ENCODE measurements at regions not wholly inside any gene's neighbourhood (a gene's known extent, or its start where the extent isn't known, plus 50 kb on each side); places are given as distances from the start of the nearest gene placed in this dataset.
A peak's percentile ranks its signal among the peaks of the same experiment; 100 is the strongest.

DNA sequence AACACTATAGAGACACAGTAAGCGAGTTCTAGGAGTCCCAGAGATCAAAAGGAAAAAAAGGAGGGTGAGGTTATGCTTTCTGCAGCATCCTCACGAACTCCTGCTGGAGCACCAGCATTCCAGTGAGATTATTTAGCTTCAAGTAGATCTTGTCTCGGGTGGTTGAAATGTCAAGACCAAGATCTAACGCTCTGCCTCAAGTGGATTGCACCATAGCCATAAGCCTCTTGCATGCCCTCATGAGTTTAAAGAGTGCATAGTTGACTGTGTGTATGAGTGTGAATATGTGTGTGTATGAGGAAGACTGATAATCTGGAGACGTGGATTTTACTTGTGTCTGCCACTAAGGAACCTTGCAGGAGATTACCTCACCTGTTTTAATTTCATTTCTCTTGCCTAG is 335.3 kb upstream of the ADAMTSL1 start:
- no peaks in the 10 kb centered on the region for H3K27me3 ChIP-seq
- TF ChIP-seq, protein P1, sequence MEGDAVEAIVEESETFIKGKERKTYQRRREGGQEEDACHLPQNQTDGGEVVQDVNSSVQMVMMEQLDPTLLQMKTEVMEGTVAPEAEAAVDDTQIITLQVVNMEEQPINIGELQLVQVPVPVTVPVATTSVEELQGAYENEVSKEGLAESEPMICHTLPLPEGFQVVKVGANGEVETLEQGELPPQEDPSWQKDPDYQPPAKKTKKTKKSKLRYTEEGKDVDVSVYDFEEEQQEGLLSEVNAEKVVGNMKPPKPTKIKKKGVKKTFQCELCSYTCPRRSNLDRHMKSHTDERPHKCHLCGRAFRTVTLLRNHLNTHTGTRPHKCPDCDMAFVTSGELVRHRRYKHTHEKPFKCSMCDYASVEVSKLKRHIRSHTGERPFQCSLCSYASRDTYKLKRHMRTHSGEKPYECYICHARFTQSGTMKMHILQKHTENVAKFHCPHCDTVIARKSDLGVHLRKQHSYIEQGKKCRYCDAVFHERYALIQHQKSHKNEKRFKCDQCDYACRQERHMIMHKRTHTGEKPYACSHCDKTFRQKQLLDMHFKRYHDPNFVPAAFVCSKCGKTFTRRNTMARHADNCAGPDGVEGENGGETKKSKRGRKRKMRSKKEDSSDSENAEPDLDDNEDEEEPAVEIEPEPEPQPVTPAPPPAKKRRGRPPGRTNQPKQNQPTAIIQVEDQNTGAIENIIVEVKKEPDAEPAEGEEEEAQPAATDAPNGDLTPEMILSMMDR (IDR thresholded peaks at IDR 0.05) = no peak
- no peak overlapping the region for H3K4me3 ChIP-seq
- no peaks in the 10 kb centered on the region for H3K36me3 ChIP-seq
- DNase-seq = peak in 1 of 4 donors; percentile 21
- H3K9me3 ChIP-seq = no peaks in the 10 kb centered on the region
- intact Hi-C loops (cut with DNase I) = no loop called here
- peak; percentile 92 for ATAC-seq
- H3K27ac ChIP-seq = no peak overlapping the region
- no peaks in the 10 kb centered on the region for H3K4me1 ChIP-seq

DNA sequence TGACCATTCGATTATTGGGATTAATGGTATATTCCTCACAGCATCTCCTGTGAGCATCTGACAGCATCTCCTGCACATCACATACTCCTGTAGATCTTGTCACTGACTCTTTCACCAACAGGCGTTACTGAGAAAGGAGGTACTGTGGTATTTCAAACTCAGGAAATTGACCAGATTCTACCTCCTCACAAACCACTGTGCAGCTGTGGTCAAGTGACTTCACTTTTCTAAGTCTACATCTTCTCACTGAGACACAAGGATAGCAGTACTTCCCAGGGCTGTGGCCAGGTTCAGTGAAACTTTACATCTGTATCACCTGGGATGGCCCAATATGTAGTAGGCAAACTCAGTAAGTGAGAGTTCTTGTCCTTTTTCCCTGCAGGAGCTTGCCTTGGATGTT is 332.3 kb upstream of the ADAMTSL1 start:
- Histone ChIP-seq H3K27me3 (no peaks in the 10 kb centered on the region), H3K36me3 (no peaks in the 10 kb centered on the region), H3K4me1 (no peaks in the 10 kb centered on the region), H3K27ac (no peak overlapping the region), H3K4me3 (no peak overlapping the region), H3K9me3 (no peaks in the 10 kb centered on the region)
- no peak for ATAC-seq
- intact Hi-C loops (cut with DNase I) = loop anchor here in 1 of 2 donors (10.0 kb wide), 1 partner anchor 57 kb away; no protein-coding TSS in a partner anchor
- TF ChIP-seq, protein P1 (IDR thresholded peaks at IDR 0.05) = no peak
- DNase-seq = no peak

DNA sequence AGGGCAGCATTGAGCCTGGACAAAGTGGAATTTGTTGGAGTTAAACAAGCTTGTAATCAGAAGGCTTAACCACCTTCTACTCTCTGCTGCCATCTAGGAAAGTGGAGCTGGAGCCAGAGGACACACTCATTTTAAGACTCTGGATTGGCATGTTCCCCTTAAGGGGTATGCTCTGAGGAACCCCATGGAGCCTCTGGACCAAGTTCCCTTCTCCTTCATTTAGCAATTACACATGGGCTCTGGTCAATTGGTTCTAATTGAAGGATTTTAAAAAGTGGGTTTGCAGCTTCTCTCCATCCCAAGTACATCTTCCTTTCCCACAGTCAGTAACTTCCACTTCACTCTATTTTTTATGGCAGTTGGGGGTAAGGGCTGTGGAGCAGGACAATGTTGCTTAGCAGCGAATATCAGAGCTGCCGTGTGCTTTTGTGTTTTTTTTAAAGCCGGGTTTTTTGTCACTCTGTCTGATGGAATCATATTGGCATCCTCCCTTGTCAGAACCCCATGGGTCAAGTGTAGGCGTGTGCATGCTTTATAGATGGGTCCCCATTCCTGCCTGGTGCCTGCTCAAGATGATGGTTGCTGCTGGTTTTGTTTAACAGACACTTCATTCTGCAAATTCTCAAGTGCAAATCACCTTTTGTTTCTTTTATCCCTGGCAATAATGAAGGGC is 330.7 kb upstream of the ADAMTSL1 start:
- TF ChIP-seq, protein P1 (IDR thresholded peaks at IDR 0.05) = no peak
- ATAC-seq (no peak), DNase-seq (peak in 1 of 4 donors; percentile 8)
- intact Hi-C loops (cut with DNase I) = loop anchor here in 1 of 2 donors (10.0 kb wide), 1 partner anchor 58 kb away; no protein-coding TSS in a partner anchor
- Histone ChIP-seq H3K4me3 (no peak overlapping the region), H3K27me3 (no peaks in the 10 kb centered on the region), H3K27ac (no peak overlapping the region), H3K9me3 (no peaks in the 10 kb centered on the region), H3K36me3 (no peaks in the 10 kb centered on the region), H3K4me1 (no peaks in the 10 kb centered on the region)

DNA sequence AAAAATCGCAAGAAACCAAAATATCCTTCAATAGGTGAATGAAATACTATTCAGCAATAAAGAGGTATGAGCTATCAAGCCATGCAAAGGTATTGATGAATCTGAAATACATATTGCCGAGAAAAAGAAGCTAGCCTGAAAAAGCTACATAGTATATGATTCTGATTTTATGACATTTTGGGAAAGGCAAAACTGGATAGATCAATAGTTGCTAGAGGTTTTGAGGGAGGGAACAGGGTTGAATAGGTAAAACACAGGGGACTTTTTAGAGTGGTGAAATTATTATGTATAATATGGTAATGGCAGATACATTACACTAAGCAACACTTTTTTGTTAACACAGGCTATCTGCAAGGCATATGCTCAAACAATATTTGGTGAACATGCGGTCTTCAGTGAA is 327.6 kb upstream of the ADAMTSL1 start:
- TF ChIP-seq, protein P1 (IDR thresholded peaks at IDR 0.05) = no peak
- DNase-seq = no peak
- H3K9me3 ChIP-seq = no peaks in the 10 kb centered on the region
- H3K4me3 ChIP-seq = no peak overlapping the region
- H3K27me3 ChIP-seq = no peaks in the 10 kb centered on the region
- H3K36me3 ChIP-seq = no peaks in the 10 kb centered on the region
- H3K4me1 ChIP-seq = no peaks in the 10 kb centered on the region
- intact Hi-C loops (cut with DNase I) = loop anchor here in 1 of 2 donors (10.0 kb wide), 1 partner anchor 62 kb away; no protein-coding TSS in a partner anchor
- ATAC-seq = no peak
- H3K27ac ChIP-seq = no peak overlapping the region

DNA sequence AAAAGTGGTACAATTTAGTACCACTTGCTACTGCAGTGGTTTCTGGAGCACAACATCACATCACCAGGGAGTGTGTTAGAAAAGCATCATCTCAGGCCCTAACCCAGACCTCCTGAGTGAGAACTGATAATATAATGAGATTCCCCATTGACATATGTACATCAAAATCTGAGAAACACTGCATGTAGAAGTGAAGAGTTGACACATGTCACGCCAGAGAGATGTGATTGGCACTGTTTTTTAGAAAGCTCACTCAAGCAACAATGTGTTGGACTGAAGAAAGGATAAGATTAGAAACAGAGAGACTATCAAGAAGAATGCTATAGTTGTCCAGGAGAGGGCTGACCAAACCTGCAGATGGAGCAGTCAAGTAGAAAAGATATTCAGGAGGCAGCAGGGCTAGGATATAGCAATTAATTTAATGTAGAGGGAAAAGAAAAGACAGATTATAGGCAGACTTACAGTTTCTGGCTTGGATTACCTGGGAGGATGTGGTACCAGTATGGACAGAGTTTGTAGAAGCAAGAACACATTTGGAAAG is 324.4 kb upstream of the ADAMTSL1 start:
- Histone ChIP-seq H3K4me3 (no peak overlapping the region), H3K27me3 (no peaks in the 10 kb centered on the region), H3K36me3 (no peaks in the 10 kb centered on the region), H3K4me1 (no peaks in the 10 kb centered on the region), H3K9me3 (no peaks in the 10 kb centered on the region), H3K27ac (no peak overlapping the region)
- ATAC-seq (no peak), DNase-seq (no peak)
- intact Hi-C loops (cut with DNase I) = loop anchor here in 1 of 2 donors (10.0 kb wide), 1 partner anchor 65 kb away; no protein-coding TSS in a partner anchor
- TF ChIP-seq, protein P1 (IDR thresholded peaks at IDR 0.05) = no peak

All from left lung (tissue), 4 donors.